Adrenal gland (tissue), 5 donors: ENCODE measurements at regions not wholly inside any gene's neighbourhood (a gene's known extent, or its start where the extent isn't known, plus 50 kb on each side); places are given as distances from the start of the nearest gene placed in this dataset.

Experiments used
- CTCF ChIP-seq, 6 experiments: fragments of 450-650 bp in 4 of 6; fragments of 200-600 bp in 2 of 6; sonication (generic) in 1 of 6; IDR thresholded peaks; 1 replicate in 5 of 6; 2 replicates in 1 of 6; pipeline versions ENCODE4 v1.5.1 to v1.8.0; 2016 to 2021; ENCODE audit warnings: antibody characterized with exemption in 6 of 6, mild to moderate bottlenecking in 2 of 6, moderate library complexity in 1 of 6
- POLR2A ChIP-seq, 2 donors: fragments of 450-650 bp; IDR thresholded peaks; one replicate each; pipeline ENCODE4 v1.6.1; 2017; ENCODE audit warnings: antibody characterized with exemption in 2 of 2, mild to moderate bottlenecking in 2 of 2, moderate library complexity in 1 of 2
- donor health status: DM: no; HTN: no; CAD: no.

GRCh38 chr2:58569475-58570185 lies 328.5 kb upstream of the FANCL start:
- no peak for TF ChIP-seq CTCF (IDR thresholded peaks at IDR 0.05)
- TF ChIP-seq POLR2A (IDR thresholded peaks at IDR 0.05): no peak
